GM21528 (cell line): ENCODE measurements at regions not wholly inside any gene's neighbourhood (a gene's known extent, or its start where the extent isn't known, plus 50 kb on each side); places are given as distances from the start of the nearest gene placed in this dataset.
"Not testable (repeated sequence)": the region's sequence is repeated elsewhere in the genome, so short reads cannot be mapped to it uniquely, and the experiment has no call there.

Source experiments
- ATAC-seq: cut with Tn5 transposase; IDR thresholded peaks from one replicate; pipeline ENCODE4 v1.9.1; 2021; ENCODE audit warnings: mild to moderate bottlenecking, moderate library complexity; ENCODE audit not compliant: unreplicated experiment, low FRiP score

DNA sequence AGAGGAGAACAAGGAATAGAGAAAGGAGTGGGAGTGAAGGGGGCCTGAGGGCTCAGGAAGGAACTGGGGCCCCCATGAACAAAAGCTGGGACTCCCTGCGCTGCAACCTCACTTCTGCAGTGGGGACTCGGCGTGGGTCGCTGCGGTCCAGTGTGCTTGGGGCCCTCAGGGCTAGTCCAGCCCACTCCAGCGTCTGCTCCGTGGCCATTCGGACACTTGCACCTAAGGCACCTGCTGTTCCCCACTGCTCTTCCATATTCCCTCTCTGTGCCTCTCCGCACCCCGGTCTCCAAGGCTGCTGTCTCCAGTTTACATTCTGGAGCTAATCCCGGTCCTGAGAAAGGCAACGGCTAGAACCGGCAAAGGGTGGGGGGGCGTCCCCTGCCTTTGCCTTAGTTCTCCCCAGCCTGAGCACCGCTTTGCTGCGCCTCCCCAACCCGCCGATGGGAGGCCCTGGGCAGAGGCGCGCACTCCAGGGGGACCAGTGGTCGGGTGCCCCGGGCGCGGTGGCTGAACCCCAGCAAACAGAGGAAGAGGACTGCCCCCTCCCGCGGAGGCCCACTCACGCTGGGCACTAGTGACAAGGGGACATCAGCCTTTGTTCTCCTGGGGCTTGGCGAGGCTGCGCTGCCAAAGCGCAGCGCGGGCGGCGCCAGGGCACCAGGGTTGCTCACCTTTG lies 327.7 kb upstream of the F9 start:
- no peak for ATAC-seq

DNA sequence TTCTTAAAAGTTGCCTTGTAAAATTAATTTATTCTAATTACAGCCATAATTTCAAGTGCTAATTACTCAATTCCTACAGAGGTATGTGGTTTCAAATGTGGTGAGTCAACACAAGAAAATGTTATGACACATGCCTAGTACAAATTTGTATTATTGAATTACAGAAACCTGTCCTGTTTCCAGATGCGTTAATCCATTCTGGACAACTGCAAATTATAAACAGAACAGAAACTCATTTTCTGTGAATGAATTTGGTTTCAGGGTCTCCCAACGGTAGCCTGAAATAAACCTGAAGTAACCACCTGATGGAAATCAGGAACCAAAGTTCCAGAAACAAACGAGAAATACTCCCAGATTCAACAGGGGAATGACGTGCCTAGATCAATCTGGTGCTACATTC lies 328.6 kb upstream of the F9 start:
- no peak for ATAC-seq

DNA sequence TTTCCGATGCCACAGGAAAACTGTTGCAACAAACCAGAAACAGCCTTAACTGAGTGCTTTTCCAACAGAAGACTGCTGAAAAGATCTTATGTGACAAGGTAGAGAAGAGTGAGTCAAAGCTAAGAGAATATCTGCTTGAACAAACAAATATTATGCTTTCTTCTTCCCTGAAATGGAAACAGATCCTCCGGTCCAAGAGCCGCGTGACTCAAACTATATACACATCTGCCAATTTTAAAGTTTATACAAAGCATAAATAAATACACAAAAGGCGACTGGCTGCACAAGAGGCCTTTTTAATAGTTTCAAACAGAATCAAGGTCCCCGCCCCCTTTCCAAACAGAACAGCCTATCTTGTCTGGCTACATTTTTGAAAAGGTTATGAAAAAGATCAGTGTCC lies 329.7 kb upstream of the F9 start:
- no peak for ATAC-seq

DNA sequence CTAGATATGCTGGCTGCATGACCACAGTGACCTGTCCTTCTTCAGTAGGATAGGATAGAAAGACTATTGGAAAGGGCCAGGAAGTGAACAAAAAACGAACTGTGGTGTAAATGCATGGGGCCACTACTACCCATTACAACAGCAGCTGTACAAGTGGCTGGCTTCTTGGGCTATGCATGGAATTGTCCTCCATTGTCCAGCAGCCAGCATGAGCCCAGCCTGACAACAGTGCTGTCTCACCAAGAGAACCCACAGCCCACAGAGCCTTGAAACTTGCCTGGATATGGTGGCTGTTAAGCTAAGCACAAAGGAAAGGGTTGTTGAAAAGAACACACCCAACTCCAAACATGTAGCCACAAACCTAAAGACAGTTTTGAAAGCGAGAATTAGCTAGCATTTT lies 330.2 kb upstream of the F9 start:
- no peak for ATAC-seq

DNA sequence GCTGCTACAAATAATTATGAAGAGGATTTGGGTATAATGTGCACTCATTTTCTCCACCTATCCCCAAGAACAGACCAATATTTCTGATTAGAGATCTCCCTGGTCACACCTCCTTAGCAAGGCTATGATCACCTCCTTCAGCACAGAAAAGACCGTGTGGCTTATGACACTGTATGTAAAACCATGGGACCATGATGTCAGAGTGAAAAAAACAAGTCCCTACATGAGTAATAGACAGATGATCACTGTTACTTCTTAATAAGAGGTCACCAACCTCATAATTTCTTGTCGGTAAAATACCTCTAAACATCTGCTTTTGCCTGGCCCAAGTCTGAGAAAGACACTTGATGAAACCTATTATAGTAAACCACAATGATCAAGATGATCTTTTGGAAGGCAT lies 330.6 kb upstream of the F9 start:
- no peak for ATAC-seq

DNA sequence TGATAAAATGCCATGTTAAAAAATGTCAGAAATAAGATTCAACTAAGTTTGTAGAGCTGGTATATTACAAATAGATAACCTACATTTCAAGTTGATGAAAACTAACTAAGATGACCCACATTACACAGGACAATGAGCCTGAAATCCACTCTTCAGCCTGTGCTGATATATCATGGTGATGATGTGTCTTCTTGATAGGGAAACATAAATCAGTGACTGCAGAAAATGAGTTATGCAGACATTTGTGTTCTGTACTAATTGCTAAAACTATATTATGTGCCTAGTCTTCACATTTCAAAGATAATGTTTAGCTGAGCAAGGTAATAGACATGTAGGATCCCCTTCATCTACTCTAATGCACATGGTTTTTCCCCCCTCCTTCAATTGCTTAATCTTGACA lies 331.6 kb upstream of the F9 start:
- no peak for ATAC-seq

DNA sequence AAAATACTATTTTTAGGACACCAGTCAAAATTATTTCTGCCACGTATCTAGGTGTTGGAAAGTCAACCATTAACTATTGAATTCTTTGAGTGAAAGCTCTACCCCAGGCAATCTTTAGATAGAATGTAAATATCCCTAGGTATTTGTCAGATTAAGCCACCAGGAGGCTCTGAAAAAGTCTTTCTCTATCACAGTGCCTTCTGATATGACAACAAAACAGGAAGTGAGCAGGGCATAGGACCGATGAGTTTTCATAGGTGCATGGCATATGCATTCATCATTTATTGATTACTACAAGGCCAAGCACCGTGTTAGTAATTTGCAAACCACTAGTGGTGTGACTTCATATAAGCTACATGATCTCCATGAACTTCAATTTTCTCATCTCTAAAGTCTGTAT lies 333.6 kb upstream of the F9 start:
- ATAC-seq, result no peak

DNA sequence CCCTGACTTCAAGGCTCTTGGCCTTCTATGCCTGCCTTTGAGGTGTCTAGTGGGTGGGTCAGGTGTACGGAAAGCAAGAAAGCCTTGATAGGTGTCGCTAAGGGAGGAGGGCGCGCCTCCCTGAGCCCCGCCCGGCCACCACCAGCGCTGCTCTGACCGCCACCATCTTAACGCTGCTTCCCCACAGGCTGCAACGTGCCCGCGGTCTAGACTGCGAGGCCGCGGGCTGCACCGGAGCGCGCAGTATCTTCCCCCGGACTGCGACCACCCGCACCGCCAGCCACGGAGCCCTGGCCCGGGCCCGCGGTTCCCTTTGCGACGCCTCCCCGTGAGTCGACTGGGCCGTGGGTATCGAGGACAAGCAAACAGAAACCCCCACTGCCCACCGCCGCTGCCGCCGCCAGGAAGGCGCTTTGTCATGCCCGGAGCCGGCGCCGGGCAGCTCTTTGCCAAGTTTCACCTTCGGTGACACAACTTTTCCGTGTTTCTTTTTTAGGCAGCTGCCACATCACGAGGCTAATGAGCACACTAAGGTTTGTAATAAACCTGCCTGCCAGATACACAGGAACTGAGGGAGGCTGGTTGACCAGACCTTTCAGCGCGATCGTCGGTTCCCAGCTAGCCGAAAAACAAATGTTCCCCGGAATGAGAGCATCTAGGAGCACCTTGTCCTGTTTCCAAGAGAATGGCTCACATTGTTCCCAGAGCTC lies 335.8 kb upstream of the F9 start:
- ATAC-seq, result no peak

DNA sequence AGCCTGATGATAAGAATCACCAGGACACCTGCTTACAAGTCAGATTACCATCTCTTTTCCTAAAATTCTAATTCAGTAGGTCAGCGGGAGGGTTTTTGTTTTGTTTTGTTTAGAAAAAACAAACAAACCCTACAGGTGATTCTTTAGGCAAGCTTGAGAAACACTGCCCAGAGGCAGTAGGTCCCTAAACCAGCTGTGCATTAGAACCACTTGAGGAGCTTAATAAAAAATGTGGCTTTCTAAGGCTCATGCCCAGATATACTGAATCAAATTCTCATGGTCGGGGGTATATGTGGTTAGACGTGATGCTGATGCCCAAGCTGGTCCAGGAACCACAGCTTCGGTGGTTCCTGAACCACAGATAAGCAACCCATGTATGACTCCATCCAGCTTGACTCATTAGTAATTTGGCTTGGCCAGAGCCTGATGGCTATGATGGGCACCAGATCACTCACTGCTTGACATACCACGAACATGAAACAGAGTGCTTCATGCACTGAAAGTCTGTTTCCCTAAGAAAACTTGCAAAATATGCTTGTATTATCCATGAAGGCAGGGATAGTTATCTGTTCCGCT lies 338.1 kb upstream of the F9 start:
- no peak for ATAC-seq

DNA sequence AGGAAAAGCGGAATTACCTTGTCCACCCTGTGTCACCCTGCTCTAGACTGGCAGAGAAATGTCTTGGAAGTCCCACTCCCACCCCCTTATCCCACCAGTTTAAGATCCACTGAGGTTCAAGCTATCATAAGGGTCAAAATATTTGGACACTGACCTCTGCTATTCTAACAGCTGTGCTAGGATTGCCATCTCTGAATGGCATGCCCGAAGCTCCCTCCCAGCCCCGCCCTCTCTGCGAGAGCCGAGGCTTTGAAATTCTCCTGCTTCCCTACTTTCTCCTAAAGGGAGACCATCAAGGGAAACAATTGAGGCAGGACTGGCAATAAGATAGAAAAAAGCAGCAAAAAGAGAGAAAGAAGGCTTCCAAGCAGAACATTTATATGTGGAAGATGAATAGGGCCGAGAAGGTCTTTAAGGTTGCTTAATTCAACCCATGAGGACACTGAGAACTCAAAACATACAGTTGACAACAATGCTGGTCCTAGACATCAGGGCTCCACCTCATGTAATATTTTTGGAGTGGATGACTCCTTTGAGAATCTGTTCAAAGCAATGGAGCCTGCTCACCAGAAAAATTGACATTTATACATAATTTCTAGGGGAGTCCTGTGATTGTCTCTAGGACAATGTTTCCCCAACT lies 338.7 kb upstream of the F9 start:
- ATAC-seq, result no peak

DNA sequence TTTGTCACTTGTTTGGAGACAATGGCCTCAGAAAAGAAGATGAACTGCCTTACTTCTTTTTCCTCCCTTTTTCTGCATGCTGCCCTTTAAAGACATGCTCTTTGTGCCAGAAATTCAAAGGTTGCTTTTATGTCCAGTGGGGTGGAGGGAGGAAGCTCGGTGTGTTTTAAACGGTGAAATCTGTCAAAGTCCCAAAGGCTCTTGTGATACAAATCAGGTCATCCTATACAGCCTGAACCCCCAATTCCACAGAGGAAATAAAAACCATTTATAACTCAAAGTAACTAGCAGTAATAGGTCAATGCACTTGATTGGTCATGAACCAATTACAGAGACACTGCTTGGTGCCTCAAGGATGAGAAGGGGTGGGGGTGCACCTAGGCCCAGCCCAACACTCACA lies 339.3 kb upstream of the F9 start:
- no peak for ATAC-seq

DNA sequence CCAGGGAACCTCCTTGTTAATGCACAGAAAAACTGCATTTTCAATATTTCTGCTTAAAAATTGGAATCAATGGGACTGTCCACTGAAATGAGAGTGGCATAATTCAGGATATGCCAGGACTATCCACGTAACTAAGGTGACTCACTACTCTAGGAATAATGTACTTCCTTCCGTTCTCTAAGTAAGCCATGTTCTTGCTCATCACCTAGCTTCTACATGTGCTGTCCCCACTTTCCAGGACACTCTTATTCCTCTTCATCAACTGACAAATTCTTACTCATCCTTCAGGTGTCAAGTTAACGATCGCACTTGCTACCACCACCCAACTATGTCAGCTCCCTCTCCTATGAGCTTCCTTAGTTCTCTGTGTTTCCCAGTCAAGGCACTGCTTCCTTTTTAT lies 342.8 kb upstream of the F9 start:
- ATAC-seq, result no peak

DNA sequence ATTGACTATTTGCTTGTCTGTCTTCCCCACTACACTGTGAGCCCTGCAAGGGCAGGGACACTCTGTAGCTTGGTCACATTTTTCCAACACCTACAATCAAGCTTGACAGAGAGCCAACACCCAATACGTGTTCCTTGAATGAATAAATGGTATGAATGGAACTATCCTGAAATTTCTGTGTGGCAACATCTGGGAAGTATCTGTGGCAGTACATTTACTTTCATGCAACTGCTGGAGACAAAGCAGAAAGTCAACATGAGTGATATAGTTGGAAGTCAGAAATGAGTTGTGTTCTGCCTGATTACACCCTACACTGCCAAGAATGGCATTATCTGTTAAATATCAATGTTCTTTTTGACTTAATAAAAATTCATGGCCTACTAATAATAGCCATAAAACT lies 343.5 kb upstream of the F9 start:
- ATAC-seq, result no peak

DNA sequence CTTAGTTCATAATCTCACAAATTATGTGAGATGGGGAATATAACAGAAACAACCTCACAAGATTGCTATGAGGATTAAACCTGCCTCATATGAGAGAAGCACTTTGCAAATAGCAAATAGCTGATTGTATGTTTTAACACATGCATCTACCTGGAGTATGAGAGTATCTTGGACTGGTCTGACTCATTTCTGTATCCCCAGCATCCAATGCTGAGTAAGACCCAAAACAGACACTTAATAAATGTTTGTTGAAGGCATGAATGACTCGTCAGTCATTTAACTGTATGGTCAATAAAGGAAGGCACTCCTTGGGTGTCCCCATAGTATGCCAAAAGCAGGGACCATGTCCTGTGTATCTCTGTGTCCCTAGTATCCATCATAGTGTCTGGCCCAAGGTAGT lies 350.9 kb upstream of the F9 start:
- no peak for ATAC-seq

DNA sequence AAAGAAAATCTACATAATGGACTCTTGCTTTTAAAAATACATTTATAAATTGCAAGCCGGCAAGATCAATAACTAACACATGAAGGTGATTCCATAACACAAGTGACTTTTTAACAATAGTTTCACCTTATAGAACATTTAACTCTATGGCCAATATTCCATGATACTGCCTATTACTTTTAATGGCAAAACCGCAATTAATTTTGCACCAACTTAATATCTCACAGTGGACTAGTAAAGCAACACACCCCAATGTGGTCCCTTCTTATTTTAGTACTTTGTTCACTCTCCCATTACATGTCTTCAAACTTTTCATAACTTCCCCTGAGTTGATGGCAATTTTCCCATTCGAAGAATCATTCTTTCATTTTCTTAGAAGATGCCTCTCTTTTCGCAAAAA lies 351.6 kb upstream of the F9 start:
- ATAC-seq, result no peak

DNA sequence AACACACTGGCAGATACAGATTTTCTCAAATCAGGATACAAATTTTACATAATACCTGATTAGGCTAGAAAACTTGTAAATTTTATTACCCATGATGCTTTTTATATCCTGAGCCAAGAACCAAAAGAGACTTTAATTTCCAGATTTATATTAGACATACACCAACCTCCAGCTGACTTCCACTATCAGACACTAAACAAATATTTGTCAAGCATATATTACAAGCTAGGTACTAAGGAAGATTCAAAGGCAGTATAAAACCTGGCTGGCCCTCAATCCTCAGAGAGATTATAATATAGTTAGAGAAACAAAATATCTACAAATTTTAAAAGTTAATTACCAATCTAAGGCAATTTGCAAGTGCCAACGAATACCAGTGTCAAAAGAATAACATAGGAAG lies 357.8 kb upstream of the F9 start:
- no peak for ATAC-seq

DNA sequence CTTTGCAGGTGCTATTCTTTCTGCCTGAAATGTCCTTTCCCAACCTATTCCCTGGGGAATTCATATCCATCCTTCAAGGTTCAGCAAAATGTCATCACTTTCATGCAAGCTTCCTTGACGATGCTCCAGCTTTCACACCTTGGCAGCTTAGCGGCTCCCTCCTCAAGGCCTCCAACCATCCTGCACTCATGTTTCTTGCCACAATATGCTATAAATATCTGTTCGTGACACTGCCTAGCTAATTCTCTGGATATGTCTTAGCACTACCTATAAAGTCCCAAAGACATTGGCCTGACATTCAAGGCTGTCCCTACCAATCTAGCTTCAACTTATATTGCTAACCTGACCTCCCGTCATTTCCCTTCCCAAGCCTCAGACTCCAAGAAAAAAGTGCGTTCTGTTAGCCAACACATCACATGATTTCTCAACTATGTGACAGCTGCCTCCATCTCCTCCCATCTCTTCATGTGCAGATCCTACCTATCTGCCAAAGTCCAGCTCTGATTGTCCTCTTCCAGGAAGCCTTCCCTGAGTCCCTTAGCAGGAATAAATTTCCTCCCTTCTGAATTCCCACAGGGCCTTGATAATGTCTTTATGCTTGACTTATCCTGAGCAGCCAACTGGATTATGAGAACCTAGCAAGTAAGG lies 359.9 kb upstream of the F9 start:
- ATAC-seq, result no peak

DNA sequence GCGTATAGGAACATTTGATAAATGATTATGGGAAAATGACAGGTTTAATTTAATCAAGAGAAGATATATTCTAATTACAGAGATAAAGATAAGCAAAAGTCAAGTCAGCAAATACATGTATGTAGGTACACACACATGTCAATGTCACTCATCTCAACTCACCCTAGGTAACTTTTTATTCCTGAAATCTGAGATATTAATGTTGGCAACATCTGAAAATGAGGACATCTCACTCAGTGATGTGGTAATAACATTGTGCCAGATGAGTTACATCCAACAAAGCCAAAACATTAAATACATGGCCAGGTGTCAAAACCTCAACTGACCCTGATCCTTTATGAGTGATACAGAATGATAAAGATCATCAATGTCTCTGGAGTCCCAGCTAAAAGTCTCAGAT lies 363.3 kb upstream of the F9 start:
- ATAC-seq, result no peak

DNA sequence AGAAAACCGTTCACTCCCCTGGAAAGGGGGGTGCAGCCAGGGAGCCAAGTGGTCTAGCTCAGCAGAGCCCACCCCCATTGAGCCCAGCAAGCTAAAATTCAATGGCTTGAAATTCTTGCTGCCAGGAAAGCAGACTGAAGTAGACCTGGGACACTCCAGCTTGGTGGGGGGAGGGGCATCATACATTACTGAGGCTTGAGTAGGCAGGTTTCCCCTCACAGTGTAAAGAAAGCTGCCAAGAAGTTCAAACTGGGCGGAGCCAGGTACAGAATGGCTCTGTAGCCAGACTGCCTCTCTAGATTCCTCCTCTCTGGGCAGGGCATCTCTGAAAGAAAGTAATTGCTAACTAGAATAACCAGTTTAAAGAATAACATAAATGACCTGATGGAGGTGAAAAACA lies 372.3 kb upstream of the F9 start:
- ATAC-seq, result no peak

DNA sequence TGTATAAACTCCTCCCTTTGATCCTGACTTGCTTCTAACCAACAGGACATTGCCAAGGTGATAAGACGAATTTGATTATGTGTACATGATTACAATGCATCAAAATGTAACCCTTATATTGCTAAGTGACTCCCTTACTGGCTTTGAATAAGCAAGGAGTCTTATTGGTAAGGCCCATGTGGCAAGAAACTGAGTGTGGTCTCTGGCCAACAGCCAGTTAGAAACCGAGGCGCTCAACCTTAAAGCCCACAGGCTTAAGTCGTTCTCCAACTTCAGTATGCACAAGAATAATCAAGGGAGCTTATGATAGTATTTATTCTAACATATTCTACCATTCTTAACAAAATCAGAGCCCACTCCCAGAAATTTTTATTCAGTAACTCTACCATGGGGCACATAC lies 374.2 kb upstream of the F9 start:
- ATAC-seq, result no peak

DNA sequence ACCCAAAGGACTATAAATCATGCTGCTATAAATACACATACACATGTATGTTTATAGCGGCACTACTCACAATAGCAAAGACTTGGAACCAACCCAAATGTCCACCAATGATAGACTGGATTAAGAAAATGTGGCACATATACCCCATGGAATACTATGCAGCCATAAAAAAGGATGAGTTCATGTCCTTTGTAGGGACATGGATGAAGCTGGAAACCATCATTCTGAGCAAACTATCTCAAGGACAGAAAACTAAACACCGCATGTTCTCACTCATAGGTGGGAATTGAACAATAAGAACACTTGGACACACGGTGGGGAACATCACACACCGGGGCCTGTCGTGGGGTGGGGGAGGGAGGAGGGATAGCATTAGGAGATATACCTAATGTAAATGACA lies 383.9 kb upstream of the F9 start:
- not testable (repeated sequence) for ATAC-seq
